KMS-11 (cell line): ENCODE measurements at regions not wholly inside any gene's neighbourhood (a gene's known extent, or its start where the extent isn't known, plus 50 kb on each side); places are given as distances from the start of the nearest gene placed in this dataset.
"Not testable (repeated sequence)": the region's sequence is repeated elsewhere in the genome, so short reads cannot be mapped to it uniquely, and the experiment has no call there.

ENCODE experiments used
- H2AFZ ChIP-seq: fragments of 200-600 bp; sonication (generic); 2 replicates; pipeline ENCODE4 v1.6.1; 2016; ENCODE audit warnings: antibody characterized with exemption, mixed run types, low read depth
- H3K27ac ChIP-seq: fragments of 200-600 bp; sonication (generic); 2 replicates; pipeline ENCODE4 v1.6.1; 2016; ENCODE audit warnings: mild to moderate bottlenecking, mixed run types
- H3K27me3 ChIP-seq: fragments of 200-600 bp; sonication (generic); 2 replicates; pipeline ENCODE4 v1.6.1; 2017; ENCODE audit warnings: mild to moderate bottlenecking, low read depth, mixed run types, moderate library complexity; ENCODE audit not compliant: insufficient read depth
- H3K36me3 ChIP-seq: fragments of 200-600 bp; sonication (generic); 2 replicates; pipeline ENCODE4 v1.6.1; 2017; ENCODE audit warnings: mild to moderate bottlenecking, mixed run types; ENCODE audit not compliant: insufficient read depth
- H3K4me1 ChIP-seq: fragments of 200-600 bp; sonication (generic); 2 replicates; pipeline ENCODE4 v1.6.1; 2016; ENCODE audit warnings: mild to moderate bottlenecking, low read depth, mixed run types; ENCODE audit not compliant: poor library complexity, severe bottlenecking
- H3K4me2 ChIP-seq: fragments of 200-600 bp; sonication (generic); 2 replicates; pipeline ENCODE4 v1.7.0; 2016; ENCODE audit warnings: mild to moderate bottlenecking, mixed run types
- H3K4me3 ChIP-seq: fragments of 200-600 bp; sonication (generic); IDR thresholded peaks from 2 replicates; pipeline ENCODE4 v1.6.1; 2017; ENCODE audit warnings: low read depth, low read length, mixed read lengths; ENCODE audit not compliant: insufficient read depth
- H3K79me2 ChIP-seq: fragments of 200-600 bp; sonication (generic); 2 replicates; pipeline ENCODE4 v1.6.1; 2016; ENCODE audit warnings: low read depth, mixed run types; ENCODE audit not compliant: insufficient read depth
- H3K9ac ChIP-seq: fragments of 200-600 bp; sonication (generic); 2 replicates; pipeline ENCODE4 v1.6.1; 2016; ENCODE audit warnings: mild to moderate bottlenecking, mixed run types
- H4K20me1 ChIP-seq: fragments of 200-600 bp; sonication (generic); 2 replicates; pipeline ENCODE4 v1.6.1; 2016; ENCODE audit warnings: mild to moderate bottlenecking, mixed run types; ENCODE audit not compliant: insufficient read depth
- TF ChIP-seq, protein P1 (sequence below): fragments of 200-600 bp; sonication (generic); conservative IDR thresholded peaks from 2 replicates; pipeline ENCODE4 v1.6.1; 2017; ENCODE audit warnings: low read depth, mild to moderate bottlenecking, antibody characterized with exemption, low read length, moderate library complexity, mixed read lengths

DNA sequence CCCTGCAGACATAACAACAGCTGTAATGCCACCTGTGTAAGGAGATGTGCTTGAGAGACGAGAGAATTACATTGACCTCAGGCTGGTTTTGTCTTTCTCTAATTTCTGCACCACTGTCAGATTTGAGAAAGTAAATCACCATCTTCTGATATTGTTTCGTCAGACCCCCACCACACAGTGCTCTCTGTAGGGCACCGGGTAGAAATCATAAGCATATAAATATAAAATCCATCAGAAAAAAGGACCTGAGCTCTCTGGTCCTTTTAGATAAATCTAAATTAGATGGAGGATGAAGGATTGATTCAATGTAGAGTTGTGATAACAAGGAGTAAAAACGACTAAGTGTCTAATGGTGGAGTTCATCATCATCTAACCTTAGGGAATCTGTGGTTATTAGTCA is 1981.0 kb upstream of the PRR20A start:
- H3K27me3 ChIP-seq: no peaks in the 10 kb centered on the region
- no peak overlapping the region for H3K9ac ChIP-seq
- no peak overlapping the region for H2AFZ ChIP-seq
- no peaks in the 10 kb centered on the region for H3K36me3 ChIP-seq
- no peak overlapping the region for H3K4me3 ChIP-seq
- H4K20me1 ChIP-seq: no peaks in the 10 kb centered on the region
- H3K79me2 ChIP-seq: no peaks in the 10 kb centered on the region
- H3K4me1 ChIP-seq: no peaks in the 10 kb centered on the region
- TF ChIP-seq, protein P1, sequence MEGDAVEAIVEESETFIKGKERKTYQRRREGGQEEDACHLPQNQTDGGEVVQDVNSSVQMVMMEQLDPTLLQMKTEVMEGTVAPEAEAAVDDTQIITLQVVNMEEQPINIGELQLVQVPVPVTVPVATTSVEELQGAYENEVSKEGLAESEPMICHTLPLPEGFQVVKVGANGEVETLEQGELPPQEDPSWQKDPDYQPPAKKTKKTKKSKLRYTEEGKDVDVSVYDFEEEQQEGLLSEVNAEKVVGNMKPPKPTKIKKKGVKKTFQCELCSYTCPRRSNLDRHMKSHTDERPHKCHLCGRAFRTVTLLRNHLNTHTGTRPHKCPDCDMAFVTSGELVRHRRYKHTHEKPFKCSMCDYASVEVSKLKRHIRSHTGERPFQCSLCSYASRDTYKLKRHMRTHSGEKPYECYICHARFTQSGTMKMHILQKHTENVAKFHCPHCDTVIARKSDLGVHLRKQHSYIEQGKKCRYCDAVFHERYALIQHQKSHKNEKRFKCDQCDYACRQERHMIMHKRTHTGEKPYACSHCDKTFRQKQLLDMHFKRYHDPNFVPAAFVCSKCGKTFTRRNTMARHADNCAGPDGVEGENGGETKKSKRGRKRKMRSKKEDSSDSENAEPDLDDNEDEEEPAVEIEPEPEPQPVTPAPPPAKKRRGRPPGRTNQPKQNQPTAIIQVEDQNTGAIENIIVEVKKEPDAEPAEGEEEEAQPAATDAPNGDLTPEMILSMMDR: no peak
- H3K4me2 ChIP-seq: no peak overlapping the region
- H3K27ac ChIP-seq: no peak overlapping the region

DNA sequence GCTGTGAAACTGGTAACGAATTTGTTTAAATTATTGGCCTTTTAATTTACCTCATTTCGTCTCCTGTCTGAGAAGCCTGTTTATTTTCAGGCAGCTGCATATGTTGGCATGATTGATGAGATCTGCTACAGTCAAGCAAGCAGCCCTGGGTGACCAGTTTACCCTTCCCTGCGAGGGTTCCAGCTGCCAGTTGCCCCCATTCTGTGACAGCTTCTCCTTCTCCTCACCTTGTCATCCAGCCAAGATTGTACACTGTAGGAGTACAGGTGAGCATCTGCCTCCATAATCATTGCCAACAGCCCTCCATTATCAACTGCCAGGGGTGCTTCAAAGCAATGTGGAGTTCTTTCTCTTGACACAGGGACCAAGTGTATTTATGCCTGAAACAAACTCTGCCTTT is 1979.9 kb upstream of the PRR20A start:
- Histone ChIP-seq H2AFZ (no peak overlapping the region), H3K27me3 (no peaks in the 10 kb centered on the region), H3K79me2 (no peaks in the 10 kb centered on the region), H3K4me3 (no peak overlapping the region), H3K4me1 (no peaks in the 10 kb centered on the region), H4K20me1 (no peaks in the 10 kb centered on the region), H3K4me2 (no peak overlapping the region), H3K27ac (no peak overlapping the region), H3K36me3 (no peaks in the 10 kb centered on the region), H3K9ac (no peak overlapping the region)
- TF ChIP-seq, protein P1: no peak

DNA sequence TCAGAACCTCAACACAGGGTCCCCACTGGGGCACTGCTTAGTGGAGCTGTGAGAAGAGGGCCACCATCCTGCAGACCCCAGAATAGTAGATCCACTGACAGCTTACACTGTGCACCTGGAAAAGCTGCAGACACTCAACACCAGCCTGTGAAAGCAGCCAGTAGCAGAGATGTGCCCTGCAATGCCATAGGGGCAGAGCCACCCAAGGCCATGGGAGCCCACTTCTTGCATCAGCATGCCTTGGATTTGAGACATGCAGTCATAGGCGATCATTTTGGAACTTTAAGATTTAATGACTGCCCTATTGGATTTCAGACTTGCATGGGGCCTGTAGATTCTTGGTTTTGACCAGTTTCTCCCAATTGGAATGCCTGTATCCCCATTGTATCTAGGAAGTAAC is 1962.1 kb upstream of the PRR20A start:
- not testable (repeated sequence) for H3K4me3 ChIP-seq, H3K79me2 ChIP-seq, H3K9ac ChIP-seq, H3K27me3 ChIP-seq, H3K4me1 ChIP-seq, H3K27ac ChIP-seq, H2AFZ ChIP-seq, H4K20me1 ChIP-seq, H3K36me3 ChIP-seq, H3K4me2 ChIP-seq

DNA sequence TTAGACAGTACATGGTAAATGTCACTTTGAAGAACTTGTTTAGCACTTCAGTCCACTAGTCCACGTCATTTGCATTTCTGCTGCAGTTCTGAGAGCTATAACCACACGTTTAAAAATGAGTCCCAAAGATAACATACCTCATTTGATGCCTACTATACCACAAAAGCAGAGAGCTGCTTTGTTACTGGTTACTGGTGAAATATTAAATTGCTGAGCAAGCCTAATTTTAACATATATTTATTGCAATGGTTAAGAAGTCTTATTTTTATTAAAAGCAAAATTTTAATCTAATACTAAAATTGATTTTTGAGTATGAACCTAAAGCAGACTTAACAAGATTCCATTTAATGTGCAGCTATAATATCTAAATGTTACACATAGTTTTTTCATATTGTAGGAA is 1949.7 kb upstream of the PRR20A start:
- no peak overlapping the region for H3K9ac ChIP-seq
- TF ChIP-seq, protein P1: no peak

DNA sequence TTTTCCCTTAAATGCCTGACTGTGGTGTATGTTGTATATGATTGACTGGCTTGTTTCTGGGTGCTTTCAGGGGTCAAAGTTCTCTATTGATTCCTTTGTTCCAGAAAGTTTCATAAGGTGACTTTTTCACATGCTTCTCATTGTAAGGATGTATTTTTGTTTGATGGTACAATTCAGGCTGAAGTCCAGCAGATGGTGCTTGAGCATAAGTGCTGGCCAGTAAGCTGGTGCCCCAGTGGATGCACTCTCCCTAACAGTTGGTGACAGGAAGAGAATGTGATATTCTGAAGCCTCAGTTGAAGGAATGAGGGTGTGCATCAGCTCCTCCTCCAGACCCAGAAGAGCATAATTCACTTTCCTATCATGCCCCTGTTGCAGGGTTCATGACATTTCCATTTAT is 1941.6 kb upstream of the PRR20A start:
- Histone ChIP-seq H2AFZ (no peak overlapping the region), H3K27ac (no peak overlapping the region), H3K36me3 (no peaks in the 10 kb centered on the region), H3K4me2 (no peak overlapping the region), H3K9ac (no peak overlapping the region), H3K4me3 (no peak overlapping the region), H3K79me2 (no peaks in the 10 kb centered on the region), H3K4me1 (no peaks in the 10 kb centered on the region), H3K27me3 (no peaks in the 10 kb centered on the region), H4K20me1 (no peaks in the 10 kb centered on the region)
- TF ChIP-seq, protein P1: no peak

More for the DNA sequence above, 1949.7 kb upstream of the PRR20A start:
- no peaks in the 10 kb centered on the region for H3K79me2 ChIP-seq
- H4K20me1 ChIP-seq: no peaks in the 10 kb centered on the region
- H3K27me3 ChIP-seq: no peaks in the 10 kb centered on the region
- no peak overlapping the region for H3K27ac ChIP-seq
- no peak overlapping the region for H3K4me2 ChIP-seq
- no peaks in the 10 kb centered on the region for H3K36me3 ChIP-seq
- no peaks in the 10 kb centered on the region for H3K4me1 ChIP-seq
- H3K4me3 ChIP-seq: no peak overlapping the region
- H2AFZ ChIP-seq: no peak overlapping the region
